ENCODE measurements at regions not wholly inside any gene's neighbourhood (a gene's known extent, or its start where the extent isn't known, plus 50 kb on each side); places are given as distances from the start of the nearest gene placed in this dataset.

GRCh38 chr3:176351408-176351807 lies 845.9 kb downstream of the TBL1XR1 start (continued):
- TF ChIP-seq PRDM15 (CRISPR knock-in tag; IDR thresholded peaks at IDR 0.05) (no peak), TEAD4 (CRISPR knock-in tag; IDR thresholded peaks at IDR 0.05) (no peak), ZMAT4 (CRISPR knock-in tag; IDR thresholded peaks at IDR 0.05) (no peak), ZNF532 (CRISPR knock-in tag; IDR thresholded peaks at IDR 0.05; ENCODE audit: borderline replicate concordance) (no peak)

- ATAC-seq, result no peak
- H3K27me3 Mint-ChIP-seq (ENCODE audit: low read depth), result no peaks in the 10 kb centered on the region
- peaks cover 5% of the 10 kb centered on the region for H3K36me3 Mint-ChIP-seq
- ChIA-PET POLR2A (interaction anchor here (1.1 kb wide), 1 partner anchor 12 kb away, joined by 3 read pairs; no protein-coding TSS in a partner anchor), CTCF (no interaction called here)
- peaks cover 20% of the 10 kb centered on the region for H3K4me1 Mint-ChIP-seq
- no peak for DNase-seq (ENCODE audit: low spot score)
- H3K27ac Mint-ChIP-seq, result no peak overlapping the region
- TF ChIP-seq ZNF396 (CRISPR knock-in tag; IDR thresholded peaks at IDR 0.05; ENCODE audit: borderline replicate concordance) (no peak), MAX (CRISPR knock-in tag; IDR thresholded peaks at IDR 0.05) (no peak), E2F4 (CRISPR knock-in tag; IDR thresholded peaks at IDR 0.05; ENCODE audit: borderline replicate concordance, low read depth) (no peak), ZNF219 (CRISPR knock-in tag; IDR thresholded peaks at IDR 0.05; ENCODE audit: borderline replicate concordance) (no peak), KAT7 (CRISPR knock-in tag; IDR thresholded peaks at IDR 0.05; ENCODE audit: borderline replicate concordance) (no peak), FOXK1 (CRISPR knock-in tag; IDR thresholded peaks at IDR 0.05) (no peak), HMGXB4 (CRISPR knock-in tag; IDR thresholded peaks at IDR 0.05) (no peak), GTF2I (CRISPR knock-in tag; conservative IDR thresholded peaks at IDR 0.05) (no peak), ZMAT4 (CRISPR knock-in tag; IDR thresholded peaks at IDR 0.05) (no peak), ESRRA (CRISPR knock-in tag; IDR thresholded peaks at IDR 0.05; ENCODE audit: borderline replicate concordance) (no peak), ATF2 (CRISPR knock-in tag; IDR thresholded peaks at IDR 0.05; ENCODE audit: borderline replicate concordance, low read depth) (no peak), CDX4 (CRISPR knock-in tag; IDR thresholded peaks at IDR 0.05; ENCODE audit: borderline replicate concordance) (no peak), ZNF121 (CRISPR knock-in tag; IDR thresholded peaks at IDR 0.05) (no peak), ZNF232 (CRISPR knock-in tag; IDR thresholded peaks at IDR 0.05) (no peak)
- H3K4me3 Mint-ChIP-seq, result no peak overlapping the region
- H3K9me3 Mint-ChIP-seq, result peaks cover 10% of the 10 kb centered on the region
Measured at GRCh38 chr3:176349706-176350105, 847.6 kb downstream of the TBL1XR1 start.

Measured in WTC11 (cell line).